ENCODE measurements at regions not wholly inside any gene's neighbourhood (a gene's known extent, or its start where the extent isn't known, plus 50 kb on each side); places are given as distances from the start of the nearest gene placed in this dataset.

GRCh38 chr5:173730632-173731298, 114.3 kb upstream of the BOD1 start:
- H3K4me3 ChIP-seq (replicated peaks in 1 of 2; ENCODE audit: low read depth in 2 of 2, low read length in 2 of 2), result no peak overlapping the region
- no peak for DNase-seq (ENCODE audit: low read depth in 2 of 2)
- no peak for TF ChIP-seq CTCF (IDR thresholded peaks at IDR 0.05; ENCODE audit: low read depth, low read length)

- H3K4me3 ChIP-seq (replicated peaks in 1 of 2; ENCODE audit: low read depth in 2 of 2, low read length in 2 of 2), result no peak overlapping the region
- no peak for DNase-seq (ENCODE audit: low read depth in 2 of 2)
- no peak for TF ChIP-seq CTCF (IDR thresholded peaks at IDR 0.05; ENCODE audit: low read depth, low read length)
Measured at GRCh38 chr5:173733021-173733420, 116.6 kb upstream of the BOD1 start.

- no peak for TF ChIP-seq CTCF (IDR thresholded peaks at IDR 0.05; ENCODE audit: low read depth, low read length)
- H3K4me3 ChIP-seq (replicated peaks in 1 of 2; ENCODE audit: low read depth in 2 of 2, low read length in 2 of 2), result no peak overlapping the region
- no peak for DNase-seq (ENCODE audit: low read depth in 2 of 2)
Measured at GRCh38 chr5:173733425-173733824, 117.0 kb upstream of the BOD1 start.

GRCh38 chr5:173733831-173734501, 117.5 kb upstream of the BOD1 start:
- TF ChIP-seq CTCF (IDR thresholded peaks at IDR 0.05; ENCODE audit: low read depth, low read length), result no peak
- H3K4me3 ChIP-seq (replicated peaks in 1 of 2; ENCODE audit: low read depth in 2 of 2, low read length in 2 of 2), result no peak overlapping the region
- no peak for DNase-seq (ENCODE audit: low read depth in 2 of 2)

- no peak for DNase-seq (ENCODE audit: low read depth in 2 of 2)
Measured at GRCh38 chr5:173734716-173735115, 118.3 kb upstream of the BOD1 start.

GRCh38 chr5:173735184-173735583, 118.7 kb upstream of the BOD1 start:
- TF ChIP-seq CTCF (IDR thresholded peaks at IDR 0.05; ENCODE audit: low read depth, low read length), result no peak
- H3K4me3 ChIP-seq (replicated peaks in 1 of 2; ENCODE audit: low read depth in 2 of 2, low read length in 2 of 2), result no peak overlapping the region
- no peak for DNase-seq (ENCODE audit: low read depth in 2 of 2)

More at GRCh38 chr5:173734716-173735115, 118.3 kb upstream of the BOD1 start:
- H3K4me3 ChIP-seq (replicated peaks in 1 of 2; ENCODE audit: low read depth in 2 of 2, low read length in 2 of 2), result no peak overlapping the region
- TF ChIP-seq CTCF (IDR thresholded peaks at IDR 0.05; ENCODE audit: low read depth, low read length), result no peak
